B cell (primary cell): ENCODE measurements at regions not wholly inside any gene's neighbourhood (a gene's known extent, or its start where the extent isn't known, plus 50 kb on each side); places are given as distances from the start of the nearest gene placed in this dataset.

Experiments used
- EZH2 ChIP-seq: IDR thresholded peaks from 2 replicates; pipeline ENCODE4 v1.6.1; 2012; ENCODE audit warnings: borderline replicate concordance, low read depth, mild to moderate bottlenecking, moderate library complexity, low read length; ENCODE audit not compliant: insufficient read depth, poor library complexity, severe bottlenecking
- TF ChIP-seq, protein P1 (sequence below): fragments of 200-600 bp; IDR thresholded peaks from one replicate; pipeline ENCODE4 v1.8.0; 2022; ENCODE audit warnings: antibody characterized with exemption, mild to moderate bottlenecking

DNA sequence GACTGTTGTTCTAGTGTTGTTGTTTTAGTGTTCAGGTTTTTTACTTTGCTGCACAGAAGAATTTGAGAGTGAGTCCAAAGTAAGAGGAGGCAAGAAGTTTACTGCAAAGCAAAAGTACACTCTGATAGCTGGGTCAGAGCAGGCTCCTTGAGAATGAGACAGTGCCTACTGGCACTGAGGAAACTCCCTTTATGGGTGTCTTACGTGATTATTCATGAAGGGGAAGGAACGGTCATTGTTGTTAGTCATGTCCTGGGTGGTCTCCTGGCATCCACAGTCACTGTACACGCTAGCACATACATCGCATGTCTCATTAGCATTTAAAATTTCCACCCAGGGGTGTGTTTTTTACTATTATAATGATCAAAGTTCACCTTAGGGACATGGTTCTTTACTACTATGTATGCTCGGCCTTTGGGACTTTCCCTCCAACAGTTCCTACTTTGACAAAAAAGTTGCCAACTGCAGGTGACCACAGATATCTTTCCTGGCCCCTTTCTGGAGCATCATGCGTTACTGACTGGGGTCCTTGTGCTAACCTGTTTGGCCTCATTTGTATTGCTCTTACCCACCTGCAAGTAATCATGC is 688.9 kb upstream of the AMOT start:
- TF ChIP-seq, protein P1, sequence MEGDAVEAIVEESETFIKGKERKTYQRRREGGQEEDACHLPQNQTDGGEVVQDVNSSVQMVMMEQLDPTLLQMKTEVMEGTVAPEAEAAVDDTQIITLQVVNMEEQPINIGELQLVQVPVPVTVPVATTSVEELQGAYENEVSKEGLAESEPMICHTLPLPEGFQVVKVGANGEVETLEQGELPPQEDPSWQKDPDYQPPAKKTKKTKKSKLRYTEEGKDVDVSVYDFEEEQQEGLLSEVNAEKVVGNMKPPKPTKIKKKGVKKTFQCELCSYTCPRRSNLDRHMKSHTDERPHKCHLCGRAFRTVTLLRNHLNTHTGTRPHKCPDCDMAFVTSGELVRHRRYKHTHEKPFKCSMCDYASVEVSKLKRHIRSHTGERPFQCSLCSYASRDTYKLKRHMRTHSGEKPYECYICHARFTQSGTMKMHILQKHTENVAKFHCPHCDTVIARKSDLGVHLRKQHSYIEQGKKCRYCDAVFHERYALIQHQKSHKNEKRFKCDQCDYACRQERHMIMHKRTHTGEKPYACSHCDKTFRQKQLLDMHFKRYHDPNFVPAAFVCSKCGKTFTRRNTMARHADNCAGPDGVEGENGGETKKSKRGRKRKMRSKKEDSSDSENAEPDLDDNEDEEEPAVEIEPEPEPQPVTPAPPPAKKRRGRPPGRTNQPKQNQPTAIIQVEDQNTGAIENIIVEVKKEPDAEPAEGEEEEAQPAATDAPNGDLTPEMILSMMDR: no peak
- TF ChIP-seq EZH2: no peak
